Fibroblast of lung (primary cell): ENCODE measurements at regions not wholly inside any gene's neighbourhood (a gene's known extent, or its start where the extent isn't known, plus 50 kb on each side); places are given as distances from the start of the nearest gene placed in this dataset.

Experiments
- CTCF ChIP-seq, 2 donors: IDR thresholded peaks in 1 of 2; conservative IDR thresholded peaks in 1 of 2; 1 replicate in 1 of 2; 2 replicates in 1 of 2; pipeline ENCODE4 v1.5.1; 2011 to 2012; ENCODE audit warnings: low read length in 2 of 2, control low read depth in 1 of 2, inconsistent platforms in 1 of 2, low read depth in 1 of 2, mild to moderate bottlenecking in 1 of 2
- EZH2 ChIP-seq: IDR thresholded peaks from 2 replicates; pipeline ENCODE4 v1.5.1; 2012; ENCODE audit warnings: low read length, control low read depth, mild to moderate bottlenecking; ENCODE audit errors: missing control alignments

DNA sequence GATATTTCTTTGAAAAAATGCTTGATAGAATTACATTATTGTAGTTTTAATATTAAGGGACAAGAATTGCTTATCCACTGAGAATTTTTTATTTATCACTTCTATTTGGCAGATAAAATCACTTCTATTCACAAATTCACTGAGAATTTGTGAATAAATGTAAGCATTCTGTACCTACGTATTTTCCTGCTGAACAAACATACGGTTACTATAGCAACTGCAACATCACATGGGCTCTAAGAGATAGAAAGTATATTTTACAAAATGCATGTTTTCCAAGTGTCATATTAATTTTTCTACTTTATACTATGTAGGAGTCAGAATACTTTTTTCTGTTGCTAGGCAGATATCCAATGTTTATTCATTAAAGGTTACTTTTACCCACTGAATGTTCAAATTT is 166.2 kb downstream of the ZIC1 start:
- no peak for TF ChIP-seq EZH2
- TF ChIP-seq CTCF (conservative IDR thresholded peaks at IDR 0.05 in 1 of 2, IDR thresholded peaks at IDR 0.05 in 1 of 2; ENCODE audit: low read depth in 1 of 2, low read length in 2 of 2) = no peak
